ENCODE measurements at regions not wholly inside any gene's neighbourhood (a gene's known extent, or its start where the extent isn't known, plus 50 kb on each side); places are given as distances from the start of the nearest gene placed in this dataset.
A peak's percentile ranks its signal among the peaks of the same experiment; 100 is the strongest.
"Not testable (repeated sequence)": the region's sequence is repeated elsewhere in the genome, so short reads cannot be mapped to it uniquely, and the experiment has no call there.

- no peak for DNase-seq (ENCODE audit: extremely low read depth, low read depth)
These were observed 445.1 kb upstream of the CDH20 start for GRCh38 chr18:60888071-60888624.

- DNase-seq (ENCODE audit: extremely low read depth, low read depth) = no peak
These were observed 443.8 kb upstream of the CDH20 start for GRCh38 chr18:60889442-60889841.

GRCh38 chr18:60891936-60892335 lies 441.3 kb upstream of the CDH20 start:
- DNase-seq (ENCODE audit: extremely low read depth, low read depth) = no peak

DNA sequence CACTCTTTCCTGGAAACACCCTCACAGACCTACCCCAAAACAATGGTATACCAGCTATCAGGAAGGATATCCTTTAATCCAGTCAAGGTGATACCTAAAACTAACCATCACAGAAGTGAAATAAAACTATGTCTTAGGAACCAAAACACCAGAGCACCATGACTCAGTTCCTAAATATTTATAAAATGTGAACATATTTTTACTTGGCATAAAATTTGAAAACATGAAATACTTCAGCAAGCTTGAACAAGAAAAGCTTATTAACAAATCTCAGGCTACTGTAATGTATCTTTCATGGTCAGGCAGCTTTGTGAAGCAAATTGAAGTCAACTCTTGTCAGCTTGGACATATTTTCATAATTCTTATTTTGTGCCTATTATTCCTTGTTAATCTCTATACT lies 440.8 kb upstream of the CDH20 start:
- DNase-seq (ENCODE audit: extremely low read depth, low read depth) = no peak

DNA sequence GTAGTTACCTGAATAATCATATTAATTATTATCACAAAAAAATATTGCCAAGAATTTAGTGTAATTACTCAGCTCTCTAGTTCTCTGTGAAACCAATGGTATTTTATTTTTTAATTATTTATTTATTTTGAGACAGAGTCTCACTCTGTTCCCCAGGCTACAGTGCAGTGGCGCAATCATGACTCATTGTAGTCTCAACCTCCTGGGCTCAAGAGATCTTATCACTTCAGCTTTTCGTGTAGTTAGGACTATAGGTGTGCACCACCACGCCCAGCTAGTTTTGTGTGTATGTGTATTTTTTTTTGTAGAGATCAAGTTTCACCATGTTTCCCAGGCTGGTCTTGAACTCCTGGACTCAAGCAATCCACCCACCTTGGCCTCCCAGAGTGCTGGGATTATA lies 440.4 kb upstream of the CDH20 start:
- peak; percentile 14 for DNase-seq (ENCODE audit: extremely low read depth, low read depth)

DNA sequence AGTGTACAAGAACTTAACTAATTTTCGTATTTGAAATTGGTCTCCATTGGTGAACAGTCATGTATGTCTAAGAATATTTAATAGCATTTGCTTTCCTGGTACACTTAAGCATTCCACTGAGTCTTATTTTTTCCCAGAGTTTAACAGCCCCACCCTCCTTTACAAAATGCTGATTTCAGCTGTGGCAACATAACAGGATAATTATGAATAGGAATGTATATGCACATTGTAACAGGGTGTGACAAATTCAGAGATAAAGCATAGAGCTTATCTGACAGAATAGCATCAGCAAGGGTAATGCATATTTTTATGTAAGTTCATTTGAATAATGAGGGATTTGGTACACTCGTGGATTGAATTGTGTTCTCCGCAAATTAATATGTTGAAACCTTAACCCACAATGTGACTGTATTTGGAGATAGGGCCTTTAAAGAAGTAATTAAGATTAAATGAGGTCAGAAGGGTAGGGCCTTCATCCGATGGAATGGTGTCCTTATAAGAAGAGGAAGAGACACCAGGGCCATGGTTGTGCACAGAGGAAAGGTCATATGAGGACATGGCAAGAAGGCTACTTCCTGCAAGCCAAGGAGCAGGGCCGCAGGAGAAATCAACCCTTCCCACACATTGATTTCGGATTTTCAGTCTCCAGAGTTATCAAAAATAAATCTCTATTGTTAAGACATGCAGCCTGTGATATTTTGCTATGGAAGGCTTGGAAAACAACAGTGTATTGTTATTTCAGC lies 439.7 kb upstream of the CDH20 start:
- DNase-seq (ENCODE audit: extremely low read depth, low read depth) = no peak

DNA sequence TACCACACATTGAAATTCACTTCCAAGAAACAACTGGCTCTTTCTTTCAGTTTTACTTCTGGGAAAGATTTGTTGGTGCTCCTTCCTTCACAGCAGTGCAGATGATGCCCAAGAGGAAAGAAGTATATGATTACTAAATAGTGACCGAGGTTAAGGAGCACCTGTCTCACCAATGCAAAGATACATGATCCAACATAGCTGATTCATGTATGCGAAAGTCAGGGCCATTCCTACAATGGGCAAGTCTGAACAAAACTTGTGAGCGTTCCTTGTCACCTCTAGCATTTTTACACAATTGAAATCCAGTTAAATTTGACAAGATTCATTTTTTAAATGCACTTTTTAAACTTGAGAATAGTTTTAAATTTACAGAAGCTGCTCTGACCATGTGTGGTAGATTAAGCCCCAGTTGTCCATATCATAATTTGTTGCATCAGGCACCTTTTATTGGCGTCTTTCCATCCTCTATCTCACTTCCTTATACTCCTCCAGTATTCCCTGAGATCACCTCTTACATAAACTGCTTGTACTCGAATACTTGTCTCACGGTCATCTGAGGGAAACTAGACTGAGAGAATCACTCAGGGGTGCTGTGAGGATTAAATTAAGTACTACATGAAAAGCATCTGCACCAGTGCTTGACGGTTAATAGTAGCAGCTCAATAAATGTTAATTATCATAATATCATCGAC lies 438.8 kb upstream of the CDH20 start:
- DNase-seq (ENCODE audit: extremely low read depth, low read depth) = no peak

DNA sequence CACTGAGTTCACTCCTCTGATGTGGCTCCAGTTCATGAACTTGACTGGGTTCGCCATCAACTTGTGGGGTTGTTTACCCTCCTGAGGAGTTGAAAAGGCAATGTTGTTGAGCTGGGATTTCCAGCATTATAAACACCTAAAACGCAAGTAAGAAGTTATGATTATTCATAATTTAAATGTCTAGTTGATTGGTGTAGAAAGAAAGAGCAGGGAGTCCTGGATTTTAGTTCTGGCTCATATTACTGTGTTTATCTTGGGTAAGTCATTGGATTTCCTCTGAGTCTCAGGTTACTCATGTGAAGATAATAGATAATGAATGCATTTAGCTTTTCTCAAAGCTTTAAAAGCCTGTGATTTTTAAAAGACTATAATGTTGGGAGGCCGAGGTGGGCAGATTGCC lies 438.0 kb upstream of the CDH20 start:
- no peak for DNase-seq (ENCODE audit: extremely low read depth, low read depth)

GRCh38 chr18:60898111-60898510 lies 435.1 kb upstream of the CDH20 start:
- no peak for DNase-seq (ENCODE audit: extremely low read depth, low read depth)

- no peak for DNase-seq (ENCODE audit: extremely low read depth, low read depth)
These were observed 427.5 kb upstream of the CDH20 start for GRCh38 chr18:60905699-60906098.

- DNase-seq (ENCODE audit: extremely low read depth, low read depth) = no peak
These were observed 422.7 kb upstream of the CDH20 start for GRCh38 chr18:60910534-60910933.

DNA sequence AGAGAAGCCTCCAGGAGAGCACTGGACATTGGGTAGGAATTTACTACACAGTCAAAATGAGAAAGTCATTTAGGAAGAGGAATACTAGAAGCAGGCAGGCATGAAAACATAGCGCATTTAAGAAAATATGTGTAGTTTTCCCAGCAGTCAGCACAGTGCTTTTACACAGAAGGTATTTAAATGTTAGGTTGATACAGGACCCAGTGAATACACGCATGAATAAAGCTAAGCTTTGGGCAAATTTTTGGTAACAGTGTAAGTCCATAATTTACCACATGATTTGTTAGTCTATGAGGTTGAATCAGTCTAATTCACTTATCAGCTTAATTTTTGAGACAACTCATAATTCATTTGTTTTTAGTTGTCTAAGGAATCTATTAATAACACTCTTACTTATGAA lies 421.7 kb upstream of the CDH20 start:
- DNase-seq (ENCODE audit: extremely low read depth, low read depth) = no peak

GRCh38 chr18:60915160-60915559 lies 418.1 kb upstream of the CDH20 start:
- DNase-seq (ENCODE audit: extremely low read depth, low read depth) = no peak

- not testable (repeated sequence) for DNase-seq (ENCODE audit: extremely low read depth, low read depth)
These were observed 414.4 kb upstream of the CDH20 start for GRCh38 chr18:60918862-60919261.

GRCh38 chr18:60925892-60926291 lies 407.3 kb upstream of the CDH20 start:
- no peak for DNase-seq (ENCODE audit: extremely low read depth, low read depth)

DNA sequence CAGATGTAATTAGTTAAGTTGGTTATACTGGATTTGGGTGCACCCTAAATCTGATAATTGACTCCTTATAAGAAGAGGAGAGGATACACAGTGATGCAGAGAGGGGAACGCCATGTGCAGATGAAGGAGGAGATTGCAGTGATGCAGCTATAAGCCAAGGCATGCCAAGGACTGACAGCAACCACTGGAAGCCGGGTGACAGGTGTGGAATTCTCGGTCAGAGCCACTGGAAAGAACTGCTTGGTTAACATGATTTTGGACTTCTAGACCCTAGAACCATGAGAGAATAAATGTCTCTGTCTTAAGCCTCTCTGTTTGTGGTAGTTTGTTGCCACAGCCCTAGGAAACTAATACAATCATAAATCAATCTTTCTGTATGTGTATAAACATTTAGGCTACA lies 403.3 kb upstream of the CDH20 start:
- no peak for DNase-seq (ENCODE audit: extremely low read depth, low read depth)

DNA sequence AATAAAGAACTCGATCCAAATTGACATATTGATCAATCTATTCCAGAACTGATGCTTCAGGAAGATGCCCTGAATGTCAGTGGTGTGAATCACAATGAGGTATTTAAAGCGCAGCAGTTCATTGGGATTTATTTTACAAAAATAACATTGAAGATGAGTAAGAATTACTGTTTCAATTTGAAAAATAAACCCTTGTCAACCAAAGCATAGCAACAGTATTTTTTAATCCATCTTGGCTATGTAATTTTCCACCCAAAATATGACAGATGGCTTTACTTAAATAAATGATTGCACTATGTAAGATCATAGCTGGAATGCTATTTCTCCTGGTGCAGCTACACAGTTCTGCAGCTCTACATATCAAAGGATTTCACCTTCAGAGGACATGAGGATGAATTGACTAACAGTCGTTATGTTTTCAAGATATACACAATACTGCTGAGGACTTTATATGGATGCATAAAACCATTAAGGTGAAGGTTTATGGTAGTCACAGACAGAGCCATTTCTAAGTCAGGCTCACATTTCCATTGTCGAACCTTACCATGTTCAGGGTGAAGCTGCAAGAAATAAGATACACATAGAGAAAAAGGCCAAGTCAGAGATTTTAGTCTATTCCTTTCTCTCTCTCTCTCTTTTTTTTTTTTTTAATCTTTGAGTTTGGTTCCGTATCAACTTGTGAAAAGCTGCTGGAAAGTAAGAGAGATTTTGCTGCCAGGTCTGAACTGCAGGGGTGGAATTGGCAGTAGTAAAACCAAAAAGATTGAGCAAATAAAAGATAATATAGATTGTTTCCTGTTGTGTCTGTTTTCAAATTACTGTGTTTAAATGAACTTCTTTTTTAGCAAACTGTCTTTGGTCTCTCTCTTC lies 398.0 kb upstream of the CDH20 start:
- DNase-seq (ENCODE audit: extremely low read depth, low read depth) = no peak

GRCh38 chr18:60936101-60936500 lies 397.1 kb upstream of the CDH20 start:
- DNase-seq (ENCODE audit: extremely low read depth, low read depth) = no peak

GRCh38 chr18:60943297-60943696 lies 389.9 kb upstream of the CDH20 start:
- no peak for DNase-seq (ENCODE audit: extremely low read depth, low read depth)

- DNase-seq (ENCODE audit: extremely low read depth, low read depth) = no peak
These were observed 382.6 kb upstream of the CDH20 start for GRCh38 chr18:60950634-60951033.

GRCh38 chr18:60951091-60951490 lies 382.1 kb upstream of the CDH20 start:
- DNase-seq (ENCODE audit: extremely low read depth, low read depth) = no peak

Measured in NCI-H460 (cell line).